Embryonic facial prominence (tissue), 1 donor: ENCODE measurements at regions not wholly inside any gene's neighbourhood (a gene's known extent, or its start where the extent isn't known, plus 50 kb on each side); places are given as distances from the start of the nearest gene placed in this dataset.

Experiments
- DNase-seq: peaks from one replicate; pipeline ENCODE4 v3.0.0-alpha.2; 2016; ENCODE audit errors: extremely low spot score

GRCh38 chr11:45036733-45037132 lies 86.0 kb upstream of the TP53I11 start:
- no peak for DNase-seq

GRCh38 chr11:45037434-45038005 lies 86.8 kb upstream of the TP53I11 start:
- DNase-seq, result no peak

- DNase-seq, result no peak
These were observed 88.2 kb upstream of the TP53I11 start for GRCh38 chr11:45038923-45039322.

- DNase-seq, result no peak
These were observed 90.9 kb upstream of the TP53I11 start for GRCh38 chr11:45041596-45041995.

DNA sequence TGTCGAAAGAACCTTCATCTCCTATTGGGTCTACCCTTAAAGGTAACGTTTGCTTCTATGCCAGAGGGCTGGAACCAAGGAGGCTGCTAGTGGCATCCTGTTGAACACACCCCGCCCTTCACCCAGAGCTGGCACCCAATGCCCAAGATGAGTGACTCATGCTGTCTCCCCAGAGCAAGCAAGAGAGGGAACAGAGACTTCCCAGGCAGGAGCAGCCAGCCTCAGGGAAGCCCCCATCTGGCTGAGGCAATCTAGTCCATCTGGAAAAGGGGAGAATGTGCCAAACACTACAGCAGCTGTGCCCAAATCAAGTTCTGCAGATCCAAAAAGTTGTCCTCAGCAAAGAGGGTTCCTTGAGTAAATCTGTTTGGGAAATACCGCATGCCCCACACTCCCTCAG lies 91.9 kb upstream of the TP53I11 start:
- DNase-seq, result no peak

GRCh38 chr11:45043755-45044475 lies 93.2 kb upstream of the TP53I11 start:
- no peak for DNase-seq

GRCh38 chr11:45045683-45046471 lies 95.2 kb upstream of the TP53I11 start:
- no peak for DNase-seq

- DNase-seq, result no peak
These were observed 97.7 kb upstream of the TP53I11 start for GRCh38 chr11:45048313-45048841.

DNA sequence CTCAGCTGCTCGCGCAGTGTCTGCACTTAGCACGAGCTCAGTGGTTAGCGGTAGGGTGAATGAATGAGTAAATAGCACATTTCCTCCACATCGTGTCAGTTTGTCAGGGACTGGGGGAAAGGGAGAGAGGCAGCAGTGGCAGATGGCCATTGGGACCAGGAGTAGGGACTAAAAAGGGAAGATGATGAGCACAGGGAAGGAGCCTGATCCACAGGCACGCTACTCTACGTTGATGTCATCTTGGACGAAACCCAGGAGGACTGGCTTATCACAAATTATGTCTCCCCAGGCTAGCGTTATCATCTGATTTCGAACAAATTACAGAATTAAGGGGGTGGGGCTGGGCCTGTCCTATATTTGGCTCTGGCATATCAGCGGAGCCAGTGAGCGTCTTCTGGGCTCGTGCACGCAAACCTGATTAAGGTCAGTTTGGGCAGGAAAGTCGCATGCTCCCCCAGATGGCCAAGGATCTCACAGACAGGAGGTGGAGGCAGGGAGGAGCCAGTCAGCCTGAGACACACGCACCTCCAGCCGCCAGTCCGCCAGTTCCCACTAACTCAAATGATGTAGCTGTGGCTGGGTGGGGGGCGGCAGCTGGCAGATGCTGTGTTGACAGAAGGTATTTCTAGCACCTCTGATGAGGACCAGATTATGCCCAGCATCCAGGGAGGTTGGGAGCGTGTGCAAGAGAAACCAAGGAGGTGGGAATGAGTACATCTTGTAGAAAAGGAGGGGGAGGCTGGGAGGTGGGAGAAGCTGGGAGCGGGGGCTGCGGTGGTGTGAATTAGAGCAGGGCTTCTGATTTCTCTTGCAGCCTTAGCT lies 97.4 kb upstream of the PRDM11 start:
- no peak for DNase-seq

- no peak for DNase-seq
These were observed 96.3 kb upstream of the PRDM11 start for GRCh38 chr11:45050111-45050510.

DNA sequence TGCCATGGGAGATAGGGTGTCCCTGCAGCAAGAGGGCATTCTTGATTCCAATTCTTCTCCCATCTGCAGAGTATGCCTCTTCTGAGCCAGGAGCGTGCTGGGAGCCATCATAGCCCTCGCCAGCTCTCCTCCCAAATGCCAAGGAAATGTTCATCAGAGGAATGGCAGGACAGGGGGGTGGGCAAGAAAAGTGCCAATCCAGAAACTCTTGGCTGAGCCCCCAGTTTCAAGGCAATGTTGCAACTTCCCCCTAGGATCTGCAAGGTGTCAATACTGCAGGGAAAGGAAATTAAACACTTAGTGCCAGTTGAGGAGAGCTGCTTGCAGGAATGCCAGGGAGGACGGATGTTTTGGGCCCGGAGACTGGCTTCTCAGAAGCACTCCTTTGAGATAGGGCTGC lies 94.8 kb upstream of the PRDM11 start:
- DNase-seq, result no peak

- DNase-seq, result no peak
These were observed 94.1 kb upstream of the PRDM11 start for GRCh38 chr11:45052361-45052760.

DNA sequence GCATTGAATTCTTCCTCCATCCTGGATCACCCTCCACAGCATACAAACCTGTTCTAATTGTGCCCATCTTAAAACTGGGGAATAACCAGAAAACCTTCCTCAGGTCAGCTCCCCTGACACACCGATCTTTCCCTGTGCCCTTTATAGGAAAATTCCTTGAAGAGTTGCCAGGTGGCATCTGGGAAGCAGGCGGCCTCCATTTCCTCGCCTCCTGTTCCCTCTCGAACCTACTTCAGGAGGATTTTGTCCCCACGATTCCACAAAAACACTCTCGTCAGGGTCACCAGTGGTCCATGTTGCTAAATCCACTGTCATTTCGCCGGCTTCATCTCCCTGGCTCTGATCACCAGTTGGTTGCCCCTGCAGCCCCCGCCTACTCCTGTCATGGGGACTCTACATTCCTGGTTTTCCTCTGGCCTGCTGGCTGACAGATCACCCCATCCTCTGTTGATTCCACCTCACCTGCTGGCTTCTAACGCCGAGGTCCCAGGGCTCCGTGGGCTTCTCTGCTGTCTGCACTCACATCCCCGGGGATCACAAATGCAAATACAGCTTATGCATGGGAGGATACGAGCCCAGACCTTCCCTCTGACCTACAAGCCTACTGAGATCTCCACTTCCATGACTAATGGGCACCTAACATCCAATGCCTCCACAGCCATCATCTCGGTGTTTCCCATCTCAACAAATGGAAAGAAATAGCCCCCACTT lies 92.5 kb upstream of the PRDM11 start:
- no peak for DNase-seq

DNA sequence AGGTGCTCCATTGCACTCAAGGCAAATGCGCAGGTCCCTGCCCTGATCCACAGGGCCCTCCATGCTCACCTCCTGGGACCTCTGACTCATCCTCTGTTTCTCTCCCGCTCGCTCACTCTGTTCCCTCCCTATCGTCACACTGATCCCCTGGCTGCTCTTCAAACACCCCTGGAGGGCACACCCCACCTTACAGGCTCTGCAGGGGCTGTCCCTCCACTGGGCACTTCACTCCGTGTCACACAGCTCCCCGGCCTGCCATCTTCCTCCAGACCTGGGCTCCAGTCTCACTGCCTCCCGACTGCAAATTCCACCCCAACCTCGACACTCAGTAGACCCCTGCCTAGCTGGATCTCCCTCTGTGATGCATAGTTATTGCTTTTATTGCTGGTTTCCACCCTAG lies 91.5 kb upstream of the PRDM11 start:
- no peak for DNase-seq

DNA sequence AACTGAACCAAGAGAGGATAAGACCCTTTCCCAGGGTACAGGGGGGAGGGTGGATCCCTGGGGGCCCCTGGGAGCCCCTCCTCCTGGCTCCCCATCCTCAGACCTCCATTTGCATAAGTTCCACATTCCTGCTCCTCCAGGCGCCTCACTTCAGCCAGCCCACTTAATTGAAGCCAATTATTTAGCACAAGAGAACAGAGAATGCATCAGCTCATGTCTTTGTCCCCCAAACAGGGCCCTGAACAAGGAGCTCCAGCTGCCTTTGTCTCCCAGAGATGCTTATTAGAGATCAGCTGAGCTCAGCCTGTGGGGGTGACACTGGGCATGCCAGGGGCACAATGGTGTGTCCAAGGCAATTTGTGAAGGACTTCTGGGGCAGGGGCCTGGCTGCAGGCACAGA lies 89.9 kb upstream of the PRDM11 start:
- DNase-seq, result no peak

DNA sequence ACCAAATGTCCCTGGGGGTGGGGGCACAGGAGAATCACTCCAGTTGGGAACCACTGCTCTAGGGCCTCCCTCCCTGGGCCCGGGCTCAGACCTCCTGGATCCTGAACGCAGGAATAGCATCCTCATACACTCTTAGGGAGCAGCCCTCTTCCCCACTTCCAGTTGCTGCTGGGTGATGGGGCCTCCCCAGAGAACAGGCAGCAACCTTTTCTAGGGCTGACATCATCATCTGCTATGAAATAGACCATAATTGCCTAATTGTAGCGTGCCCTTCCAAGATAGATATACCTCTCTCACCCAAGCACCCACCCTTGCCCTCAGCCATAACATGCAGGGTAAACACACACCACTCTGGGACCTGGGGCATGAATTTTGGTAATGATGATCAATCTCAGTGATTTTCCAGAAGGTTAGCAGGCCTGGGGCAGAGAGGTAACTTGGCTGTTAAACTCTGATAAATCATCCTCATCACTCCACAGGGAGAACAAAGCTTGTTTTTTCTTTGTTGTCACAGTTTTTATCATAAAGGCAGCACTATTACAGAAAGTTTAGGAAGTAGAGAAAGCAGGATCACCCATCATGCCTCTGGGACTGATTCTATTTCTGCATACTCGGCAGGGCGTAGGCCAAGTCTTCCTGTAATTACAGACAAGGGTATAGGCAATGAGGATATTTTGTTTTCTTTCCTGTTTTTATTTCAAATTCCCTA lies 88.3 kb upstream of the PRDM11 start:
- DNase-seq, result no peak

- DNase-seq, result no peak
These were observed 87.8 kb upstream of the PRDM11 start for GRCh38 chr11:45058647-45058950.

DNA sequence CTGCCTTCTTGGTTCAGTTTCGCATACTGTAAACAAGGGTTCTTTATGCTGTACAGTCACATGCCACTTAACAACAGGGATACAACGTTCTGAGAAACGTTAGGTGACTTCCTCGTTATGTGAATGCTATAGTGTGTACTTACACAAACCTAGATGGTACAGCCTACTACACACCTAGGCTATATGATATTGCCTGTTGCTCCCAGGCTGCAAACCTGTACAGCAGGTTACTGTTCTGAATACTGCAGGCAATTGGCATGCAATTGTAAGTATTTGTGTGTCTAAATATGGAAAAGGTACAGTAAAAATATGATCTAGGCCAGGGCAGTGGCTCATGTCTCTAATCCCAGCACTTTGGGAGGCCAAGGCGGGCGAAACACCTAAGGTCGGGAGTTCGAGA lies 85.7 kb upstream of the PRDM11 start:
- DNase-seq, result no peak

DNA sequence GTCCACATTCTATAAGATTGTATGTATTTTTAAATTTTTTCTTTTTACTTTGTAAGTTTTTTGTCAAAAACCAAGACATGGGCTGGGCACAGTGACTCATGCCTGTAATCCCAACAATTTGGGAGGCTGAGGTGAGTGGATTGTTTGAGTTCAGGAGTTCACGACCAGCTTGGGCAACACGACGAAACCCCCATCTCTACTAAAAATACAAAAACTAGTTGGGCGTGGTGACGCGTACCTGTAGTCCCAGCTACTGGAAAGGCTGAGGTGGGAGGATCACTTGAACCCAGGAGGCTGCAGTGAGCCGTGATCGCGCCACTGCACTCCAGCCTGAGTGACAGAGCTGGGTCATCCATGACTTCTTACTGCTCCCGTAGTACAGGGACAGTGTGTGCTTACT lies 84.8 kb upstream of the PRDM11 start:
- DNase-seq, result no peak

GRCh38 chr11:45062115-45062514 lies 84.3 kb upstream of the PRDM11 start:
- DNase-seq, result no peak
